B cell (primary cell): ENCODE measurements at regions not wholly inside any gene's neighbourhood (a gene's known extent, or its start where the extent isn't known, plus 50 kb on each side); places are given as distances from the start of the nearest gene placed in this dataset.

Source experiments
- ATAC-seq: fragments of 200-7000 bp; cut with Tn5 transposase; one replicate; pipeline ENCODE4 v1.10.0; 2021; ENCODE audit warnings: low read depth, mild to moderate bottlenecking, moderate number of reproducible peaks, moderate library complexity
- CTCF ChIA-PET: fragments of 350-600 bp; sonication (Branson Sonifier 250); formaldehyde crosslinking; loops from one replicate; lab custom pipeline; 2021; ENCODE audit warnings: antibody characterized with exemption, inconsistent platforms; lab: Charles Lee
- POLR2A ChIA-PET: fragments of 350-600 bp; sonication (Branson Sonifier 250); formaldehyde crosslinking; loops from one replicate; lab custom pipeline; 2021; ENCODE audit warnings: antibody characterized with exemption; lab: Charles Lee
- DNase-seq: peaks from one replicate; pipeline ENCODE4 v3.0.0; 2013
- H2AFZ ChIP-seq: 2 replicates; pipeline ENCODE4 v1.6.1; 2012; ENCODE audit warnings: mild to moderate bottlenecking, low read depth, low read length; ENCODE audit not compliant: insufficient read depth, poor library complexity, severe bottlenecking
- H3K27ac ChIP-seq, 2 donors: 1 replicate in 1 of 2; 2 replicates in 1 of 2; pipeline ENCODE4 v1.5.1; 2012 to 2013; ENCODE audit warnings: low read length in 2 of 2, mild to moderate bottlenecking in 2 of 2, moderate library complexity in 1 of 2
- H3K27me3 ChIP-seq, 4 experiments: fragments of 200-600 bp in 1 of 4; sonication (generic) in 1 of 4; replicated peaks in 1 of 4; 1 replicate in 2 of 4; 2 replicates in 2 of 4; pipeline versions ENCODE4 v1.6.1 to v1.7.0; 2013 to 2016; ENCODE audit warnings: low read length in 3 of 4, mild to moderate bottlenecking in 2 of 4, mixed read lengths in 1 of 4, moderate library complexity in 1 of 4; ENCODE audit not compliant: insufficient read depth in 4 of 4, control insufficient read depth in 3 of 4; ENCODE audit errors: control extremely low read depth in 1 of 4
- H3K36me3 ChIP-seq, 2 experiments: replicated peaks in 1 of 2; 1 replicate in 1 of 2; 2 replicates in 1 of 2; pipeline versions ENCODE4 v1.6.1 to v1.7.1; 2013; ENCODE audit warnings: low read length in 1 of 2; ENCODE audit not compliant: insufficient read depth in 2 of 2, control insufficient read depth in 1 of 2; ENCODE audit errors: control extremely low read depth in 1 of 2, extremely low read depth in 1 of 2
- H3K4me1 ChIP-seq, 2 donors: fragments of 200-600 bp in 1 of 2; sonication (generic) in 1 of 2; 1 replicate in 1 of 2; 2 replicates in 1 of 2; pipeline versions ENCODE4 v1.5.1 to v1.6.1; 2013 to 2017; ENCODE audit warnings: low read length in 2 of 2; ENCODE audit not compliant: control insufficient read depth in 2 of 2, insufficient read depth in 2 of 2
- H3K4me2 ChIP-seq: replicated peaks from 2 replicates; pipeline ENCODE3; 2012; ENCODE audit warnings: mild to moderate bottlenecking, low read depth, low read length; ENCODE audit not compliant: poor library complexity, severe bottlenecking
- H3K4me3 ChIP-seq, 5 experiments: fragments of 200-600 bp in 1 of 5; sonication (generic) in 1 of 5; 1 replicate in 3 of 5; 2 replicates in 2 of 5; pipeline versions ENCODE4 v1.5.1 to v1.7.0; 2011 to 2016; ENCODE audit warnings: low read length in 4 of 5, mild to moderate bottlenecking in 4 of 5, low read depth in 2 of 5, control low read depth in 1 of 5, moderate library complexity in 1 of 5; ENCODE audit not compliant: insufficient read depth in 1 of 5; ENCODE audit errors: control extremely low read depth in 1 of 5, extremely low read depth in 1 of 5
- H3K79me2 ChIP-seq: fragments of 200-600 bp; sonication (generic); one replicate; pipeline ENCODE4 v1.6.0; 2016; ENCODE audit warnings: low read length; ENCODE audit not compliant: control insufficient read depth, insufficient read depth
- H3K9ac ChIP-seq: fragments of 200-600 bp; sonication (generic); 2 replicates; pipeline ENCODE4 v1.6.1; 2017; ENCODE audit warnings: mild to moderate bottlenecking, low read length, moderate library complexity
- H3K9me3 ChIP-seq, 3 donors: one replicate each; pipeline versions ENCODE4 v1.6.1 to v1.7.1; 2013; ENCODE audit warnings: low read length in 2 of 3; ENCODE audit not compliant: control insufficient read depth in 2 of 3, insufficient read depth in 1 of 3; ENCODE audit errors: control extremely low read depth in 1 of 3
- H4K20me1 ChIP-seq: 2 replicates; pipeline ENCODE4 v1.6.0; 2012; ENCODE audit warnings: mild to moderate bottlenecking, low read length; ENCODE audit not compliant: insufficient read depth, control insufficient read depth, poor library complexity, severe bottlenecking
- H3K27ac Mint-ChIP-seq: one replicate; pipeline ENCODE4 v1.8.0; 2021; ENCODE audit warnings: mixed read lengths
- H3K27me3 Mint-ChIP-seq: one replicate; pipeline ENCODE4 v1.8.0; 2021; ENCODE audit warnings: mixed read lengths
- H3K4me1 Mint-ChIP-seq: one replicate; pipeline ENCODE4 v1.8.0; 2021; ENCODE audit warnings: mixed read lengths
- H3K4me3 Mint-ChIP-seq: one replicate; pipeline ENCODE4 v1.8.0; 2021; ENCODE audit warnings: mixed read lengths
- H3K9me3 Mint-ChIP-seq: one replicate; pipeline ENCODE4 v1.8.0; 2022; ENCODE audit warnings: mixed read lengths; ENCODE audit not compliant: insufficient read depth
- EZH2 ChIP-seq: IDR thresholded peaks from 2 replicates; pipeline ENCODE4 v1.6.1; 2012; ENCODE audit warnings: borderline replicate concordance, low read depth, mild to moderate bottlenecking, moderate library complexity, low read length; ENCODE audit not compliant: insufficient read depth, poor library complexity, severe bottlenecking
- WGBS: methylation state at CpG from one replicate; pipeline ENCODE4 v1.1.5; 2013; ENCODE audit warnings: missing lambda C conversion rate; ENCODE audit not compliant: insufficient coverage; 5-methylcytosine and 5-hydroxymethylcytosine counted together
- intact Hi-C: fragments of 100-400 bp; cut with micrococcal nuclease; formaldehyde crosslinking; loops from one replicate; pipeline ENCODE4 v1.10.0; 2022
- TF ChIP-seq, protein P1 (sequence below): fragments of 200-600 bp; IDR thresholded peaks from one replicate; pipeline ENCODE4 v1.8.0; 2022; ENCODE audit warnings: antibody characterized with exemption, mild to moderate bottlenecking

DNA sequence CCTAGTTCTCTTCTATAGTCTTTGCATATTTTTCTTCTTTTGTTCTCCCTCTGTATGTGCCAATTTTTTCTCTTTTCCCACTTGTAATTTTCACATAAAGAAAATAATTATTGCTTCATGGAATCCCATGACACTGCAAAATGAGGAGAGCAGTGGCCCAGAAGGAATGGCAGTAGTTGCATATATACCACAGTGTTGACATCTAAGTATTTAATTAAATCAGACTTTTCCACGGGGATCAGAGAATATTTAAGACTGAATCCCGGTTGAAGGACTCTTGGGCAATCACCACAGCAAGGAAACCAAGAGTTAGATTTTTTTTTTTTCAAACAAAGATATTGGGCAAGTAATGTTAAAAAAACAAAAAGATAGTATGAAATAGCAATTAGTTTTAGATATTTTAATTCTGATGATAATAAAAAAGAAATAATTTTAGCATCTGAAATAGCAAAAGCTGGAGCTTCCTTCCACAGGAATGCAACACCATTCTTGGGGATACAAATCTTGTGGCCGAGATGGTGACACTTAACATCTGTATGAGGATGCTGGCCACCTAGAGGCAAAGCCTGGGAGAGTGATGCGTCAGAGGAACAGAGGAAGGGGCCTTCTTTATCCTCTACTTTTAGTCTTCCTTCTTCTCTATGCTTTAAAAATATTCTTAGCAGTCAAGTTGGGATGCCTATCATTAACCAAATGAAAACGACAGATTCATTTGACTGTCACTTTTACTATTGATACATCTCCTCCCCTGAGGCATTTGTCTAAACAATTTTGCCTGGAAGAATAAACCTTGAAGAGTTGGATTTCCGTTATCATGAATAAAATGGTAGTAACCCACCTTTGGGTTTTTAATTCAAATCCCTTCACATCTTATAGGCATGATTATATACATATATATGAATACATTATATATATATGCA is 356.2 kb downstream of the GJA1 start:
- Mint-ChIP-seq H3K4me3 (no peak overlapping the region), H3K4me1 (no peaks in the 10 kb centered on the region), H3K27me3 (no peaks in the 10 kb centered on the region), H3K9me3 (no peaks in the 10 kb centered on the region), H3K27ac (no peak overlapping the region)
- Histone ChIP-seq H3K36me3 (no peaks in the 10 kb centered on the region), H2AFZ (no peak overlapping the region), H3K4me1 (no peaks in the 10 kb centered on the region), H3K9ac (no peak overlapping the region), H3K27ac (no peak overlapping the region), H3K4me3 (no peak overlapping the region), H3K79me2 (no peaks in the 10 kb centered on the region), H4K20me1 (no peaks in the 10 kb centered on the region), H3K9me3 (no peaks in the 10 kb centered on the region), H3K27me3 (no peaks in the 10 kb centered on the region), H3K4me2 (no peak overlapping the region)
- DNase-seq: no peak
- intact Hi-C loops: no loop called here
- ATAC-seq: no peak
- 88% methylated on average over 1 of the region's 6 CpGs for WGBS
- TF ChIP-seq EZH2: no peak
- TF ChIP-seq, protein P1, sequence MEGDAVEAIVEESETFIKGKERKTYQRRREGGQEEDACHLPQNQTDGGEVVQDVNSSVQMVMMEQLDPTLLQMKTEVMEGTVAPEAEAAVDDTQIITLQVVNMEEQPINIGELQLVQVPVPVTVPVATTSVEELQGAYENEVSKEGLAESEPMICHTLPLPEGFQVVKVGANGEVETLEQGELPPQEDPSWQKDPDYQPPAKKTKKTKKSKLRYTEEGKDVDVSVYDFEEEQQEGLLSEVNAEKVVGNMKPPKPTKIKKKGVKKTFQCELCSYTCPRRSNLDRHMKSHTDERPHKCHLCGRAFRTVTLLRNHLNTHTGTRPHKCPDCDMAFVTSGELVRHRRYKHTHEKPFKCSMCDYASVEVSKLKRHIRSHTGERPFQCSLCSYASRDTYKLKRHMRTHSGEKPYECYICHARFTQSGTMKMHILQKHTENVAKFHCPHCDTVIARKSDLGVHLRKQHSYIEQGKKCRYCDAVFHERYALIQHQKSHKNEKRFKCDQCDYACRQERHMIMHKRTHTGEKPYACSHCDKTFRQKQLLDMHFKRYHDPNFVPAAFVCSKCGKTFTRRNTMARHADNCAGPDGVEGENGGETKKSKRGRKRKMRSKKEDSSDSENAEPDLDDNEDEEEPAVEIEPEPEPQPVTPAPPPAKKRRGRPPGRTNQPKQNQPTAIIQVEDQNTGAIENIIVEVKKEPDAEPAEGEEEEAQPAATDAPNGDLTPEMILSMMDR: no peak
- CTCF ChIA-PET: no interaction called here
- POLR2A ChIA-PET: no interaction called here

DNA sequence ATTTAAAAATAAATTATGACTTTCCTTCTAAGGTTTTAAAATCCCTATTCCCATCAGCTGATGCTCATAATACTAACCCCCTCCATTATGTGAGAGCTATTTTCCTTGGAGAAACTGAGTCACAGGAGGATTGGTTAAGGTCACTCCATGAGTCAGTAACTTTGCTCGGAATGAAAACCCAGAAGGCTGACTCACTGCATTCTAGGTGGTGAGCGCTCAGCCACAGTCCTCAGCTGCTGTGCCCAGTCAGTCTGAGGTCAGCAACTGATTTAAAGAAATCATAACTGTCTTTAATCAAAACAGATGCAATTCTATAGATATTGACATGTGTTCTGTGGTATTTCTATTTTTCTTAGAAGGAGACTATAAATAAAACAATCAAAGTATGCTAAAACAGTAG is 359.2 kb downstream of the GJA1 start:
- H3K4me3 Mint-ChIP-seq: no peak overlapping the region

More for the DNA sequence above, 359.2 kb downstream of the GJA1 start:
- no peak overlapping the region for H3K4me3 ChIP-seq
- H3K4me1 Mint-ChIP-seq: no peaks in the 10 kb centered on the region
- H3K9ac ChIP-seq: no peak overlapping the region
- ChIA-PET POLR2A (no interaction called here), CTCF (no interaction called here)
- H3K4me2 ChIP-seq: no peak overlapping the region
- H3K27me3 ChIP-seq: no peaks in the 10 kb centered on the region
- no peak for TF ChIP-seq EZH2
- TF ChIP-seq, protein P1: no peak
- no peaks in the 10 kb centered on the region for H3K79me2 ChIP-seq
- DNase-seq (no peak), ATAC-seq (no peak)
- no peak overlapping the region for H3K27ac ChIP-seq
- H3K27me3 Mint-ChIP-seq: no peaks in the 10 kb centered on the region
- H2AFZ ChIP-seq: no peak overlapping the region
- H3K9me3 Mint-ChIP-seq: peaks cover 4% of the 10 kb centered on the region
- no peaks in the 10 kb centered on the region for H4K20me1 ChIP-seq
- no peaks in the 10 kb centered on the region for H3K4me1 ChIP-seq
- H3K36me3 ChIP-seq: no peaks in the 10 kb centered on the region
- H3K9me3 ChIP-seq: peaks cover 0 to 4% (median 0%) of the 10 kb centered on the region in 3 donors
- WGBS: 100% methylated on average over 2 of the region's 2 CpGs
- H3K27ac Mint-ChIP-seq: no peak overlapping the region
- intact Hi-C loops: no loop called here
